Right lobe of liver (tissue), 4 donors: ENCODE measurements at regions not wholly inside any gene's neighbourhood (a gene's known extent, or its start where the extent isn't known, plus 50 kb on each side); places are given as distances from the start of the nearest gene placed in this dataset.

Experiments used
- CTCF ChIP-seq, 4 donors: fragments of 200-600 bp in 3 of 4; fragments of 450-650 bp in 1 of 4; IDR thresholded peaks; one replicate each; pipeline versions ENCODE4 v1.5.1 to v1.8.0; 2016 to 2022; ENCODE audit warnings: antibody characterized with exemption in 4 of 4, mild to moderate bottlenecking in 2 of 4
- POLR2A ChIP-seq: fragments of 450-650 bp; IDR thresholded peaks from one replicate; pipeline ENCODE4 v1.6.1; 2017; ENCODE audit warnings: antibody characterized with exemption, mild to moderate bottlenecking
- donor health status: DM: no; HTN: no; CAD: no.
- donor health status: DM: no; HTN: no; CAD: no.
- donor health status: DM: no; HTN: yes; CAD: no.

GRCh38 chr2:39513641-39514094 lies 76.6 kb upstream of the MAP4K3 start:
- TF ChIP-seq POLR2A (no peak), CTCF (IDR thresholded peaks at IDR 0.05) (peak; percentile 56 to 73 (median 68))
